LNCaP clone FGC (cell line): ENCODE measurements at regions not wholly inside any gene's neighbourhood (a gene's known extent, or its start where the extent isn't known, plus 50 kb on each side); places are given as distances from the start of the nearest gene placed in this dataset.

Source experiments
- DNase-seq: peaks from one replicate; pipeline ENCODE4 v3.0.0-alpha.2; 2011; ENCODE audit warnings: low read depth
- H3K4me3 ChIP-seq: 2 replicates; pipeline ENCODE4 v1.5.1; 2011; ENCODE audit warnings: mild to moderate bottlenecking, low read depth, low read length, control low read depth
- TF ChIP-seq, protein P1 (sequence below): IDR thresholded peaks from 2 replicates; pipeline ENCODE4 v1.5.1; 2012; ENCODE audit warnings: mild to moderate bottlenecking; ENCODE audit not compliant: control insufficient read depth, insufficient read depth; ENCODE audit errors: extremely low read depth

DNA sequence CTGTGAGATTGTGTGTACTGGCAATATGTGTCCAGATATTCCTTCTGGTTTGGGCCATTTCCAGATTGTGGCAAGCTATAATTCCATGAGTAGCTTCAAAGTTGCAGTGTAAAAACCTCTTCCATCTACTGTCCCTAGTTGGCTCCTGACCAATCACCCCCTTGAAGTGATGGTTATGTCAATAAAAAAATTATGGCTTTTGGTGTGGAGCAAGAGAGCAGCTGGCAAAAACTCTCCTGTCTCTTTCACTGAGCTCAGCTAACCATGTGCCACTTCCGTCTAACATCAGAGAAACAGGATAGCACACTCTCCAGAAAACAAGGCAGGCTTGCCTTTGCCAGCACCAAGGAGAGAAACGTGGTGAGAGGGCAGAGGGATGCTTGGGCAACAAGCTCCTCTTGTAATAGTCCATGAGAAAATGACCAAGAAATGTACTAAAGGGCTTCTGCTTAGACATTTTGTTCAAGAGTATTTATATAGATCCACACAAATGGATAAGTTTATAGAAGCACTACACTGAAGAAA is 914.4 kb upstream of the SEMA6A start:
- no peak overlapping the region for H3K4me3 ChIP-seq
- DNase-seq = no peak
- TF ChIP-seq, protein P1, sequence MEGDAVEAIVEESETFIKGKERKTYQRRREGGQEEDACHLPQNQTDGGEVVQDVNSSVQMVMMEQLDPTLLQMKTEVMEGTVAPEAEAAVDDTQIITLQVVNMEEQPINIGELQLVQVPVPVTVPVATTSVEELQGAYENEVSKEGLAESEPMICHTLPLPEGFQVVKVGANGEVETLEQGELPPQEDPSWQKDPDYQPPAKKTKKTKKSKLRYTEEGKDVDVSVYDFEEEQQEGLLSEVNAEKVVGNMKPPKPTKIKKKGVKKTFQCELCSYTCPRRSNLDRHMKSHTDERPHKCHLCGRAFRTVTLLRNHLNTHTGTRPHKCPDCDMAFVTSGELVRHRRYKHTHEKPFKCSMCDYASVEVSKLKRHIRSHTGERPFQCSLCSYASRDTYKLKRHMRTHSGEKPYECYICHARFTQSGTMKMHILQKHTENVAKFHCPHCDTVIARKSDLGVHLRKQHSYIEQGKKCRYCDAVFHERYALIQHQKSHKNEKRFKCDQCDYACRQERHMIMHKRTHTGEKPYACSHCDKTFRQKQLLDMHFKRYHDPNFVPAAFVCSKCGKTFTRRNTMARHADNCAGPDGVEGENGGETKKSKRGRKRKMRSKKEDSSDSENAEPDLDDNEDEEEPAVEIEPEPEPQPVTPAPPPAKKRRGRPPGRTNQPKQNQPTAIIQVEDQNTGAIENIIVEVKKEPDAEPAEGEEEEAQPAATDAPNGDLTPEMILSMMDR = no peak

DNA sequence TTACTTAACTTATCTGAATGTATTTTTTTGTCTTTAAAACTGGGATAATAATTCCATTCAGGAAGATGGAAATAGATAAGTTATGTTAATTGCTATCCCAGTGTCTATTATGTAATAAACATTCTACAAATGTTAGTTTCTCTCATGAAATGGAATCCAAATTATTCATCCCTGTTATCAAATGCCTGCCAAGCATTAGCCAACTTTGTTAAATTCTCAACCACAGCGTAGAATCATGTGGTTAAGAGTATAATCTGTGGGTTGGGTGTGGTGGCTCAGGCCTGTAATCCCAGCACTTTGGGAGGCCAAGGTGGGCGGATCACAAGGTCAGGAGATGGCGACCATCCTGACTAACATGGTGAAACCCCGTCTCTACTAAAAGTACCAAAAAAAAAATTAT is 912.9 kb upstream of the SEMA6A start:
- DNase-seq = no peak
- TF ChIP-seq, protein P1 = no peak
- no peak overlapping the region for H3K4me3 ChIP-seq

DNA sequence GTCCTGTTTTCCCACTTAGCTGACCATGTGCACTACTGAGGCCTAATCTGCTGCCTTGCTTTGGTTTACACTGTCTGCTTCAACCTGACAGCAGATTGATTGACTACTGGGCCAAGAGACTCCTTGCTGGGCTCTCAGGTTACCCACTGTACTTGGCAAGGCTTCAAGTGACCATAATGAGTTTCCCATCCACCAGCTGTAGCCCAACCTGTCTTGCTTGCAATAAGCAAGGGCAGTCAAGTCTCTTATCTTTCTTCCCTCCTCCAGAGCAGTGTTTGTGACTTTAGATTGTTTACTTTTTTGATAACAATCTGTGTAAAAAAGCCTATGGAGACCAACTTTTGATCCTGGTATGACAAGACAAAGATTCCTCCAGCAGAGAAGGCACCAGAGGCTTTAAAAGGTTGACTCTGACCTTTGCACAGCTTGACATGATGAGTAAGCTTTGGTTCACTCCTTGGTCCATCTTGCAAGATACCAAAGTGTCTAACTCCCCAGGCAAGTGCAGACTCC is 912.3 kb upstream of the SEMA6A start:
- H3K4me3 ChIP-seq = no peak overlapping the region
- peak; percentile 87 for DNase-seq
- TF ChIP-seq, protein P1 = no peak

DNA sequence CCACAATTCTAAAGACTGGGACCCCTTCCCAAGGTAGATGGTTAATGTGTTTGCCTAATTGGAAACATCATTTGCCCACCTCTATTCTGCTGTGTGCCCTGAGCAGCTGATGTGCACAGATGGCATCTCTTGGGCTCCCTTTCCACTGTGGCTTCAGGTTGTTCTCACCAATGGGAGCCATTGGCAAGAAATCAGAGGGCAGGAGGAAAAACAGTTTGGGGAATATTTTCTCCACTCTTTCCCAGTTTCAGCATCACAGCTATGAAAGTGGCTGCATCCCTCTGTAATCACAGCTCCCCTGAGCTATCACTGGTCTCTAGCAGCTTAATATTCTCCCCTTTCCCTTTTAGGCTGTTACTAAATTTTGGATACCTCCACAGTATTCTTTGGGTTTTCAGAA is 911.6 kb upstream of the SEMA6A start:
- no peak overlapping the region for H3K4me3 ChIP-seq
- TF ChIP-seq, protein P1 = no peak
- DNase-seq = no peak

DNA sequence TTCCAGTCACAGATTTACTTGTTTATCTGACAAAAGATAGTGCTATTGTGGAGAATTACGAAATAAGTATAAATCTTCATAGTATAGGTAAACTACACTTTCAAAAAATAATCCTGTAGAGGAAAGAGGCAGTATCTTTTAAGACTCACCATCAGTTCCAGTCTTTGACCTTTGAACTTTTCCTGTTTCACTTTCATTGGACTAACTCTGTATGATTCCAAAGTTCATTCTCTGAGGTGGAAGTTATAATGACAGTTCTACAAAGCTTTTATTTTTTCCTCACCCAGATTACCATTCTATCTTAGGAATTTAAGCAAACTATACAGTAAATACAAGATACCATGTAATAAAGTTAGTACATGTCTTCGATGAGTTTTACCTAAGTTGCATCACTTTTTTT is 901.3 kb upstream of the SEMA6A start:
- H3K4me3 ChIP-seq = no peak overlapping the region
- TF ChIP-seq, protein P1 = no peak
- DNase-seq = no peak

DNA sequence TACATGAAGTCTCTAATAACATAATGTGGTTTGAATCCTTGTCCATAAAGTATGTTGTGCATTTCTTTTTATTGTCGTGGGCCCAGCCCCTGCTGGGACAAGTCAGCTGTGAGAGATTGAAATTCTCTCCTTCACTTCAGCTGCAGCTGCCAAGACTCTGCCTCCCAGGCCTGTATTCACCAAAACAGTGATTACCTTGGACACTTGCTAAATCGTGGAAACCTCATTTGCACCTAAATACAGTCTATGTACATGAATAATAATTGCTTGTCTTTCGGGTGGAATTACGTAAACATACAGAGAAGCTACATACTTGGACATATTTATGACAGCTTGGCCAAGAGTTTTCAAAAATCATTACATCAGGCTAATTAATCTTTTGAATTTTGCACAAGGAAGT is 898.5 kb upstream of the SEMA6A start:
- DNase-seq = no peak
- TF ChIP-seq, protein P1 = no peak
- H3K4me3 ChIP-seq = no peak overlapping the region

DNA sequence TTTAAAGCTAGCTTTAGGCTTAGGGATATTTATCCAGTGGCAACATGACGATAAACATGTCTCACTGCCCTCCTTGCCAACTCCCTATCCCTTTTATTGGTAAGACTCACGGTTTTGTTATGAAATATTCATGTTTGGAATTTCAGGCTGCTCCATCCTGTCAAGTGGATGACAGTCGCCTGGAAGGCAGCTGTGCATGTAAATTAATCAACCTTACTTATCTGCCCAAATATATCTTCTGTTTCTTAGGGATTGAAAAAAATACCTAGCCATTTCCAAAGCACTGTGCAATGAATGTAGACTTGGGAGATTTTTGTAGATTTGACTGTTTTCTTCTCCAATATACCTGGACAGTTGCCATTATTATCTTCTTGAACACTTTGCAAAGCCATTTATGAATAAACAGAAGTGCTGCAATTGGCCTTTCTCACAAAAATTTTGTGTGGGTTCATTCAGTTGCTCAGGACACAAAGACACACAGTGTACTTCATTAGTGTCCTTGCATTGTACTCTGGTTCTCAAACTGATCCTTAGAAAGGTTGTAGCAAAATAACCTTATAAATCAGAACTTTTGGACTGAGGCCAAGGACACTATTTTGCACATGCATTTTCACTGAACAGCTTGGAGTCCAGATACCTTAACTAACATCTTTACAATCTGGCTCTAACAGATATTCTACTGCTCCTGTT is 889.4 kb upstream of the SEMA6A start:
- DNase-seq = peak; percentile 37
- TF ChIP-seq, protein P1 = no peak
- H3K4me3 ChIP-seq = no peak overlapping the region
